ENCODE measurements at regions not wholly inside any gene's neighbourhood (a gene's known extent, or its start where the extent isn't known, plus 50 kb on each side); places are given as distances from the start of the nearest gene placed in this dataset.

GRCh38 chr6:91498576-91498975, 911.7 kb upstream of the MAP3K7 start:
- DNase-seq (ENCODE audit: low spot score): no peak
- no peak for TF ChIP-seq CTCF (IDR thresholded peaks at IDR 0.05; ENCODE audit: extremely low read depth, missing control alignments)

- no peak for TF ChIP-seq CTCF (IDR thresholded peaks at IDR 0.05; ENCODE audit: extremely low read depth, missing control alignments)
- no peak for DNase-seq (ENCODE audit: low spot score)
Observed at GRCh38 chr6:91497770-91498169, 910.9 kb upstream of the MAP3K7 start.

- DNase-seq (ENCODE audit: low spot score): no peak
Observed at GRCh38 chr6:91490671-91491301, 903.9 kb upstream of the MAP3K7 start.

GRCh38 chr6:91487696-91488392, 901.0 kb upstream of the MAP3K7 start:
- no peak for DNase-seq (ENCODE audit: low spot score)
- TF ChIP-seq CTCF (IDR thresholded peaks at IDR 0.05; ENCODE audit: extremely low read depth, missing control alignments): no peak

More at GRCh38 chr6:91490671-91491301, 903.9 kb upstream of the MAP3K7 start:
- TF ChIP-seq CTCF (IDR thresholded peaks at IDR 0.05; ENCODE audit: extremely low read depth, missing control alignments): no peak

- TF ChIP-seq CTCF (IDR thresholded peaks at IDR 0.05; ENCODE audit: extremely low read depth, missing control alignments): no peak
- DNase-seq (ENCODE audit: low spot score): no peak
Observed at GRCh38 chr6:91486200-91486599, 899.3 kb upstream of the MAP3K7 start.

GRCh38 chr6:91485047-91485446, 898.2 kb upstream of the MAP3K7 start:
- TF ChIP-seq CTCF (IDR thresholded peaks at IDR 0.05; ENCODE audit: extremely low read depth, missing control alignments): no peak
- no peak for DNase-seq (ENCODE audit: low spot score)

GRCh38 chr6:91483415-91484105, 896.7 kb upstream of the MAP3K7 start:
- no peak for TF ChIP-seq CTCF (IDR thresholded peaks at IDR 0.05; ENCODE audit: extremely low read depth, missing control alignments)
- DNase-seq (ENCODE audit: low spot score): no peak

Measured in GM20000 (cell line).